ENCODE measurements at regions not wholly inside any gene's neighbourhood (a gene's known extent, or its start where the extent isn't known, plus 50 kb on each side); places are given as distances from the start of the nearest gene placed in this dataset.

- TF ChIP-seq CHD7 (IDR thresholded peaks at IDR 0.05; ENCODE audit: insufficient replicate concordance, low read length) (no peak), TAF7 (optimal IDR thresholded peaks at IDR 0.05; ENCODE audit: borderline replicate concordance, low read depth, low read length) (no peak), CBX8 (IDR thresholded peaks at IDR 0.05; ENCODE audit: borderline replicate concordance, low read depth, low read length) (no peak), RFX5 (IDR thresholded peaks at IDR 0.05; ENCODE audit: borderline replicate concordance, low read depth, low read length) (no peak), TEAD4 (IDR thresholded peaks at IDR 0.05; ENCODE audit: low read depth, low read length) (no peak), CHD2 (IDR thresholded peaks at IDR 0.05; ENCODE audit: low read length) (no peak), TAF1 (IDR thresholded peaks at IDR 0.05; ENCODE audit: low read depth, low read length) (no peak), CTCF (IDR thresholded peaks at IDR 0.05; ENCODE audit: control extremely low read depth in 1 of 3, insufficient read depth in 1 of 3, low read depth in 1 of 3, low read length in 3 of 3) (no peak), CEBPB (IDR thresholded peaks at IDR 0.05; ENCODE audit: low read depth, low read length) (no peak), BACH1 (IDR thresholded peaks at IDR 0.05; ENCODE audit: low read length) (no peak), RXRA (IDR thresholded peaks at IDR 0.05; ENCODE audit: insufficient read depth, low read depth, low read length) (no peak)
These were observed 50.0 kb upstream of the TMEM178A start (continued) for GRCh38 chr2:39615675-39616074.

Measured in H1 (cell line).